GM23338 (cell line): ENCODE measurements at regions not wholly inside any gene's neighbourhood (a gene's known extent, or its start where the extent isn't known, plus 50 kb on each side); places are given as distances from the start of the nearest gene placed in this dataset.

Experiments used
- ATAC-seq: fragments of 200-7000 bp; cut with Tn5 transposase; 3 replicates; pipeline ENCODE4 v1.9.1; 2020
- DNase-seq: peaks from one replicate; pipeline ENCODE4 v3.0.0-alpha.2; 2015; ENCODE audit warnings: low spot score
- H2AFZ ChIP-seq: fragments of 200-600 bp; sonication (generic); 2 replicates; pipeline ENCODE4 v1.8.0; 2016; ENCODE audit warnings: antibody characterized with exemption, mild to moderate bottlenecking, moderate library complexity
- H3F3A ChIP-seq: fragments of 200-600 bp; sonication (generic); replicated peaks from 2 replicates; pipeline ENCODE4 v1.8.0; 2017; ENCODE audit warnings: antibody characterized with exemption, mixed run types, low read depth
- H3K27ac ChIP-seq: fragments of 200-600 bp; sonication (generic); 2 replicates; pipeline ENCODE4 v1.6.1; 2016; ENCODE audit warnings: low read depth
- H3K27me3 ChIP-seq: fragments of 200-600 bp; sonication (generic); 2 replicates; pipeline ENCODE4 v1.8.0; 2016; ENCODE audit warnings: mild to moderate bottlenecking, mixed run types, moderate library complexity; ENCODE audit not compliant: insufficient read depth
- H3K36me3 ChIP-seq: fragments of 200-600 bp; sonication (generic); 2 replicates; pipeline ENCODE4 v1.8.0; 2016; ENCODE audit warnings: mild to moderate bottlenecking; ENCODE audit not compliant: insufficient read depth
- H3K4me1 ChIP-seq: fragments of 200-600 bp; sonication (generic); 2 replicates; pipeline ENCODE4 v1.8.0; 2016; ENCODE audit warnings: mild to moderate bottlenecking, moderate library complexity; ENCODE audit not compliant: insufficient read depth
- H3K4me2 ChIP-seq: fragments of 200-600 bp; sonication (generic); 2 replicates; pipeline ENCODE4 v1.7.1; 2017; ENCODE audit warnings: mixed run types
- H3K4me3 ChIP-seq: fragments of 200-600 bp; sonication (generic); 2 replicates; pipeline ENCODE4 v1.6.1; 2016; ENCODE audit warnings: mixed run types
- H3K79me2 ChIP-seq: fragments of 200-600 bp; sonication (generic); replicated peaks from 2 replicates; pipeline ENCODE4 v1.8.0; 2017; ENCODE audit warnings: mild to moderate bottlenecking; ENCODE audit not compliant: insufficient read depth
- H3K9me2 ChIP-seq: fragments of 200-600 bp; sonication (generic); 2 replicates; pipeline ENCODE4 v1.8.0; 2017; ENCODE audit not compliant: insufficient read depth
- H4K20me1 ChIP-seq: fragments of 200-600 bp; sonication (generic); replicated peaks from 2 replicates; pipeline ENCODE4 v1.8.0; 2017; ENCODE audit warnings: mild to moderate bottlenecking; ENCODE audit not compliant: insufficient read depth
- H3K27ac Mint-ChIP-seq: 2 replicates; pipeline ENCODE4 v1.8.0; 2020; ENCODE audit warnings: inconsistent platforms, mild to moderate bottlenecking, moderate library complexity, mixed read lengths
- H3K27me3 Mint-ChIP-seq: 3 replicates; pipeline ENCODE4 v1.8.0; 2022; ENCODE audit warnings: low read depth, mild to moderate bottlenecking, moderate library complexity, mixed read lengths, inconsistent platforms; ENCODE audit not compliant: insufficient read depth, poor library complexity
- H3K36me3 Mint-ChIP-seq: 3 replicates; pipeline ENCODE4 v1.8.0; 2021; ENCODE audit warnings: low read depth, mild to moderate bottlenecking, inconsistent platforms, moderate library complexity, mixed read lengths
- H3K4me1 Mint-ChIP-seq: 3 replicates; pipeline ENCODE4 v1.8.0; 2020; ENCODE audit warnings: mild to moderate bottlenecking, inconsistent platforms, mixed read lengths
- H3K4me3 Mint-ChIP-seq: 3 replicates; pipeline ENCODE4 v1.8.0; 2021; ENCODE audit warnings: moderate library complexity, mild to moderate bottlenecking, inconsistent platforms, mixed read lengths
- H3K9me3 Mint-ChIP-seq: 3 replicates; pipeline ENCODE4 v1.8.0; 2020; ENCODE audit warnings: moderate library complexity, mild to moderate bottlenecking, inconsistent platforms, mixed read lengths
- CREB1 ChIP-seq: fragments of 250-450 bp; sonication (Bioruptor Pico); IDR thresholded peaks from 2 replicates; pipeline ENCODE4 v1.5.0; 2020; ENCODE audit warnings: low read depth, mild to moderate bottlenecking, moderate library complexity
- EZH2 ChIP-seq: fragments of 200-600 bp; sonication (generic); IDR thresholded peaks from one replicate; pipeline ENCODE4 v1.8.0; 2017; ENCODE audit warnings: antibody characterized with exemption, mild to moderate bottlenecking, low read depth; ENCODE audit not compliant: unreplicated experiment
- EZH2phosphoT487 ChIP-seq: fragments of 200-600 bp; sonication (generic); IDR thresholded peaks from one replicate; pipeline ENCODE4 v1.8.1; 2018; ENCODE audit warnings: antibody characterized with exemption; ENCODE audit not compliant: unreplicated experiment
- JUNB ChIP-seq: IDR thresholded peaks from one replicate; pipeline ENCODE4 v1.6.1; 2016; ENCODE audit warnings: antibody characterized with exemption; ENCODE audit not compliant: unreplicated experiment
- NANOG ChIP-seq: IDR thresholded peaks from 2 replicates; pipeline ENCODE4 v1.6.1; 2016; ENCODE audit warnings: antibody characterized with exemption, borderline replicate concordance
- POLR2AphosphoS5 ChIP-seq: IDR thresholded peaks from 2 replicates; pipeline ENCODE4 v1.6.1; 2016; ENCODE audit warnings: antibody characterized with exemption, low read depth
- STAT1 ChIP-seq: IDR thresholded peaks from one replicate; pipeline ENCODE4 v1.6.1; 2016; ENCODE audit warnings: antibody characterized with exemption; ENCODE audit not compliant: unreplicated experiment
- ZNF114 ChIP-seq: fragments of 250-450 bp; sonication (Bioruptor Pico); IDR thresholded peaks from 2 replicates; pipeline ENCODE4 v1.5.0; 2020; ENCODE audit warnings: mild to moderate bottlenecking, moderate library complexity
- ZNF331 ChIP-seq: fragments of 250-450 bp; sonication (Bioruptor Pico); IDR thresholded peaks from 2 replicates; pipeline ENCODE4 v1.5.0; 2020; ENCODE audit warnings: low read depth, mild to moderate bottlenecking, moderate library complexity
- TF ChIP-seq, protein P1 (sequence below): IDR thresholded peaks from 2 replicates; pipeline ENCODE4 v1.6.1; 2016; ENCODE audit warnings: antibody characterized with exemption
- TF ChIP-seq, protein P2 (sequence below), 2 experiments: fragments of 200-600 bp in 1 of 2; sonication (generic) in 1 of 2; conservative IDR thresholded peaks; 2 replicates each; pipeline versions ENCODE4 v1.5.1 to v1.6.1; 2016 to 2017; ENCODE audit warnings: antibody characterized with exemption in 2 of 2, low read depth in 2 of 2, mild to moderate bottlenecking in 2 of 2, moderate library complexity in 1 of 2
- TF ChIP-seq, protein P3 (sequence below): fragments of 250-450 bp; sonication (Bioruptor Pico); IDR thresholded peaks from 2 replicates; pipeline ENCODE4 v1.5.0; 2020; ENCODE audit warnings: mild to moderate bottlenecking, moderate library complexity
- TF ChIP-seq, protein P4 (sequence below): IDR thresholded peaks from one replicate; pipeline ENCODE4 v1.6.1; 2018; ENCODE audit warnings: antibody characterized with exemption; ENCODE audit not compliant: unreplicated experiment

DNA sequence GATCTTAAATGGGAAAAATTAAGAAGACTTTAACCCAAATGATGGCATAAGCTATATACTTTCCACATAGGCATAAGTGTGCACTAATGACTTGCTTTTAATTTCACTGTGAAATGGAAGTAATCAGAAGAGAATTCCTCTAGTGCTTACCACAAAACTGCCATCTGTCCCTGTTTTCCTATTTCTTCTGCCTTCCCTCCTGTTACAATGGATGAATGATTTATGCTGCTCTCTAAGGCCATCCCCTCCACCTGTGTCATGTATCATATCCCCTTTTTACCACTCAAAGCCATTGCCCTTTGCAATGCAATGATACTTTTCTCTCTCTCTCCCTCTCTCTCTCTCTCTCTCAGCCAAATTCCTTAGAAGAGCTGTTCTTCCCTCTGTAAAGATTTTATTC lies 109.1 kb downstream of the C12orf50 start:
- H3F3A ChIP-seq: no peaks in the 10 kb centered on the region
- H3K36me3 Mint-ChIP-seq: no peaks in the 10 kb centered on the region; the same call in 2 of the 3 replicates
- no peaks in the 10 kb centered on the region for H3K79me2 ChIP-seq
- no peaks in the 10 kb centered on the region for H3K36me3 ChIP-seq
- H3K9me3 Mint-ChIP-seq: no peaks in the 10 kb centered on the region
- H3K27me3 ChIP-seq: no peaks in the 10 kb centered on the region
- TF ChIP-seq, protein P1, sequence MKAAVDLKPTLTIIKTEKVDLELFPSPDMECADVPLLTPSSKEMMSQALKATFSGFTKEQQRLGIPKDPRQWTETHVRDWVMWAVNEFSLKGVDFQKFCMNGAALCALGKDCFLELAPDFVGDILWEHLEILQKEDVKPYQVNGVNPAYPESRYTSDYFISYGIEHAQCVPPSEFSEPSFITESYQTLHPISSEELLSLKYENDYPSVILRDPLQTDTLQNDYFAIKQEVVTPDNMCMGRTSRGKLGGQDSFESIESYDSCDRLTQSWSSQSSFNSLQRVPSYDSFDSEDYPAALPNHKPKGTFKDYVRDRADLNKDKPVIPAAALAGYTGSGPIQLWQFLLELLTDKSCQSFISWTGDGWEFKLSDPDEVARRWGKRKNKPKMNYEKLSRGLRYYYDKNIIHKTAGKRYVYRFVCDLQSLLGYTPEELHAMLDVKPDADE: no peak
- no peak for TF ChIP-seq CREB1 (CRISPR knock-in tag)
- TF ChIP-seq, protein P2, sequence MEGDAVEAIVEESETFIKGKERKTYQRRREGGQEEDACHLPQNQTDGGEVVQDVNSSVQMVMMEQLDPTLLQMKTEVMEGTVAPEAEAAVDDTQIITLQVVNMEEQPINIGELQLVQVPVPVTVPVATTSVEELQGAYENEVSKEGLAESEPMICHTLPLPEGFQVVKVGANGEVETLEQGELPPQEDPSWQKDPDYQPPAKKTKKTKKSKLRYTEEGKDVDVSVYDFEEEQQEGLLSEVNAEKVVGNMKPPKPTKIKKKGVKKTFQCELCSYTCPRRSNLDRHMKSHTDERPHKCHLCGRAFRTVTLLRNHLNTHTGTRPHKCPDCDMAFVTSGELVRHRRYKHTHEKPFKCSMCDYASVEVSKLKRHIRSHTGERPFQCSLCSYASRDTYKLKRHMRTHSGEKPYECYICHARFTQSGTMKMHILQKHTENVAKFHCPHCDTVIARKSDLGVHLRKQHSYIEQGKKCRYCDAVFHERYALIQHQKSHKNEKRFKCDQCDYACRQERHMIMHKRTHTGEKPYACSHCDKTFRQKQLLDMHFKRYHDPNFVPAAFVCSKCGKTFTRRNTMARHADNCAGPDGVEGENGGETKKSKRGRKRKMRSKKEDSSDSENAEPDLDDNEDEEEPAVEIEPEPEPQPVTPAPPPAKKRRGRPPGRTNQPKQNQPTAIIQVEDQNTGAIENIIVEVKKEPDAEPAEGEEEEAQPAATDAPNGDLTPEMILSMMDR (conservative IDR thresholded peaks at IDR 0.05; ENCODE audit: low read depth in 2 of 2): no peak
- TF ChIP-seq, protein P3, sequence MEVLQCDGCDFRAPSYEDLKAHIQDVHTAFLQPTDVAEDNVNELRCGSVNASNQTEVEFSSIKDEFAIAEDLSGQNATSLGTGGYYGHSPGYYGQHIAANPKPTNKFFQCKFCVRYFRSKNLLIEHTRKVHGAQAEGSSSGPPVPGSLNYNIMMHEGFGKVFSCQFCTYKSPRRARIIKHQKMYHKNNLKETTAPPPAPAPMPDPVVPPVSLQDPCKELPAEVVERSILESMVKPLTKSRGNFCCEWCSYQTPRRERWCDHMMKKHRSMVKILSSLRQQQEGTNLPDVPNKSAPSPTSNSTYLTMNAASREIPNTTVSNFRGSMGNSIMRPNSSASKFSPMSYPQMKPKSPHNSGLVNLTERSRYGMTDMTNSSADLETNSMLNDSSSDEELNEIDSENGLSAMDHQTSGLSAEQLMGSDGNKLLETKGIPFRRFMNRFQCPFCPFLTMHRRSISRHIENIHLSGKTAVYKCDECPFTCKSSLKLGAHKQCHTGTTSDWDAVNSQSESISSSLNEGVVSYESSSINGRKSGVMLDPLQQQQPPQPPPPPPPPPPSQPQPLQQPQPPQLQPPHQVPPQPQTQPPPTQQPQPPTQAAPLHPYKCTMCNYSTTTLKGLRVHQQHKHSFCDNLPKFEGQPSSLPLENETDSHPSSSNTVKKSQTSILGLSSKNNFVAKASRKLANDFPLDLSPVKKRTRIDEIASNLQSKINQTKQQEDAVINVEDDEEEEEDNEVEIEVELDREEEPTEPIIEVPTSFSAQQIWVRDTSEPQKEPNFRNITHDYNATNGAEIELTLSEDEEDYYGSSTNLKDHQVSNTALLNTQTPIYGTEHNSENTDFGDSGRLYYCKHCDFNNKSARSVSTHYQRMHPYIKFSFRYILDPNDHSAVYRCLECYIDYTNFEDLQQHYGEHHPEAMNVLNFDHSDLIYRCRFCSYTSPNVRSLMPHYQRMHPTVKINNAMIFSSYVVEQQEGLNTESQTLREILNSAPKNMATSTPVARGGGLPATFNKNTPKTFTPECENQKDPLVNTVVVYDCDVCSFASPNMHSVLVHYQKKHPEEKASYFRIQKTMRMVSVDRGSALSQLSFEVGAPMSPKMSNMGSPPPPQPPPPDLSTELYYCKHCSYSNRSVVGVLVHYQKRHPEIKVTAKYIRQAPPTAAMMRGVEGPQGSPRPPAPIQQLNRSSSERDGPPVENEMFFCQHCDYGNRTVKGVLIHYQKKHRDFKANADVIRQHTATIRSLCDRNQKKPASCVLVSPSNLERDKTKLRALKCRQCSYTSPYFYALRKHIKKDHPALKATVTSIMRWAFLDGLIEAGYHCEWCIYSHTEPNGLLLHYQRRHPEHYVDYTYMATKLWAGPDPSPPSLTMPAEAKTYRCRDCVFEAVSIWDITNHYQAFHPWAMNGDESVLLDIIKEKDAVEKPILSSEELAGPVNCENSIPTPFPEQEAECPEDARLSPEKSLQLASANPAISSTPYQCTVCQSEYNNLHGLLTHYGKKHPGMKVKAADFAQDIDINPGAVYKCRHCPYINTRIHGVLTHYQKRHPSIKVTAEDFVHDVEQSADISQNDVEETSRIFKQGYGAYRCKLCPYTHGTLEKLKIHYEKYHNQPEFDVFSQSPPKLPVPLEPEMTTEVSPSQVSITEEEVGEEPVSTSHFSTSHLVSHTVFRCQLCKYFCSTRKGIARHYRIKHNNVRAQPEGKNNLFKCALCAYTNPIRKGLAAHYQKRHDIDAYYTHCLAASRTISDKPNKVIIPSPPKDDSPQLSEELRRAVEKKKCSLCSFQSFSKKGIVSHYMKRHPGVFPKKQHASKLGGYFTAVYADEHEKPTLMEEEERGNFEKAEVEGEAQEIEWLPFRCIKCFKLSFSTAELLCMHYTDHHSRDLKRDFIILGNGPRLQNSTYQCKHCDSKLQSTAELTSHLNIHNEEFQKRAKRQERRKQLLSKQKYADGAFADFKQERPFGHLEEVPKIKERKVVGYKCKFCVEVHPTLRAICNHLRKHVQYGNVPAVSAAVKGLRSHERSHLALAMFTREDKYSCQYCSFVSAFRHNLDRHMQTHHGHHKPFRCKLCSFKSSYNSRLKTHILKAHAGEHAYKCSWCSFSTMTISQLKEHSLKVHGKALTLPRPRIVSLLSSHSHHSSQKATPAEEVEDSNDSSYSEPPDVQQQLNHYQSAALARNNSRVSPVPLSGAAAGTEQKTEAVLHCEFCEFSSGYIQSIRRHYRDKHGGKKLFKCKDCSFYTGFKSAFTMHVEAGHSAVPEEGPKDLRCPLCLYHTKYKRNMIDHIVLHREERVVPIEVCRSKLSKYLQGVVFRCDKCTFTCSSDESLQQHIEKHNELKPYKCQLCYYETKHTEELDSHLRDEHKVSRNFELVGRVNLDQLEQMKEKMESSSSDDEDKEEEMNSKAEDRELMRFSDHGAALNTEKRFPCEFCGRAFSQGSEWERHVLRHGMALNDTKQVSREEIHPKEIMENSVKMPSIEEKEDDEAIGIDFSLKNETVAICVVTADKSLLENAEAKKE (CRISPR knock-in tag): no peak
- no peak for TF ChIP-seq EZH2phosphoT487
- TF ChIP-seq STAT1: no peak
- TF ChIP-seq POLR2AphosphoS5: no peak
- no peak for TF ChIP-seq EZH2
- TF ChIP-seq ZNF114 (CRISPR knock-in tag): no peak
- TF ChIP-seq, protein P4, sequence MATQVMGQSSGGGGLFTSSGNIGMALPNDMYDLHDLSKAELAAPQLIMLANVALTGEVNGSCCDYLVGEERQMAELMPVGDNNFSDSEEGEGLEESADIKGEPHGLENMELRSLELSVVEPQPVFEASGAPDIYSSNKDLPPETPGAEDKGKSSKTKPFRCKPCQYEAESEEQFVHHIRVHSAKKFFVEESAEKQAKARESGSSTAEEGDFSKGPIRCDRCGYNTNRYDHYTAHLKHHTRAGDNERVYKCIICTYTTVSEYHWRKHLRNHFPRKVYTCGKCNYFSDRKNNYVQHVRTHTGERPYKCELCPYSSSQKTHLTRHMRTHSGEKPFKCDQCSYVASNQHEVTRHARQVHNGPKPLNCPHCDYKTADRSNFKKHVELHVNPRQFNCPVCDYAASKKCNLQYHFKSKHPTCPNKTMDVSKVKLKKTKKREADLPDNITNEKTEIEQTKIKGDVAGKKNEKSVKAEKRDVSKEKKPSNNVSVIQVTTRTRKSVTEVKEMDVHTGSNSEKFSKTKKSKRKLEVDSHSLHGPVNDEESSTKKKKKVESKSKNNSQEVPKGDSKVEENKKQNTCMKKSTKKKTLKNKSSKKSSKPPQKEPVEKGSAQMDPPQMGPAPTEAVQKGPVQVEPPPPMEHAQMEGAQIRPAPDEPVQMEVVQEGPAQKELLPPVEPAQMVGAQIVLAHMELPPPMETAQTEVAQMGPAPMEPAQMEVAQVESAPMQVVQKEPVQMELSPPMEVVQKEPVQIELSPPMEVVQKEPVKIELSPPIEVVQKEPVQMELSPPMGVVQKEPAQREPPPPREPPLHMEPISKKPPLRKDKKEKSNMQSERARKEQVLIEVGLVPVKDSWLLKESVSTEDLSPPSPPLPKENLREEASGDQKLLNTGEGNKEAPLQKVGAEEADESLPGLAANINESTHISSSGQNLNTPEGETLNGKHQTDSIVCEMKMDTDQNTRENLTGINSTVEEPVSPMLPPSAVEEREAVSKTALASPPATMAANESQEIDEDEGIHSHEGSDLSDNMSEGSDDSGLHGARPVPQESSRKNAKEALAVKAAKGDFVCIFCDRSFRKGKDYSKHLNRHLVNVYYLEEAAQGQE: no peak
- no peak for TF ChIP-seq ZNF331 (CRISPR knock-in tag)
- TF ChIP-seq JUNB: no peak
- no peak for TF ChIP-seq NANOG
- no peaks in the 10 kb centered on the region for H3K4me1 ChIP-seq
- no peaks in the 10 kb centered on the region for H3K4me1 Mint-ChIP-seq
- no peaks in the 10 kb centered on the region for H4K20me1 ChIP-seq
- H3K9me2 ChIP-seq: no peaks in the 10 kb centered on the region
- DNase-seq: no peak
- no peaks in the 10 kb centered on the region for H3K27me3 Mint-ChIP-seq
- no peak overlapping the region for H2AFZ ChIP-seq
- H3K27ac Mint-ChIP-seq: no peak overlapping the region
- H3K4me3 ChIP-seq: no peak overlapping the region
- H3K4me3 Mint-ChIP-seq: no peak overlapping the region
- no peak overlapping the region for H3K27ac ChIP-seq
- H3K4me2 ChIP-seq: no peak overlapping the region
- ATAC-seq: no peak
